ENCODE measurements at regions not wholly inside any gene's neighbourhood (a gene's known extent, or its start where the extent isn't known, plus 50 kb on each side); places are given as distances from the start of the nearest gene placed in this dataset.

DNA sequence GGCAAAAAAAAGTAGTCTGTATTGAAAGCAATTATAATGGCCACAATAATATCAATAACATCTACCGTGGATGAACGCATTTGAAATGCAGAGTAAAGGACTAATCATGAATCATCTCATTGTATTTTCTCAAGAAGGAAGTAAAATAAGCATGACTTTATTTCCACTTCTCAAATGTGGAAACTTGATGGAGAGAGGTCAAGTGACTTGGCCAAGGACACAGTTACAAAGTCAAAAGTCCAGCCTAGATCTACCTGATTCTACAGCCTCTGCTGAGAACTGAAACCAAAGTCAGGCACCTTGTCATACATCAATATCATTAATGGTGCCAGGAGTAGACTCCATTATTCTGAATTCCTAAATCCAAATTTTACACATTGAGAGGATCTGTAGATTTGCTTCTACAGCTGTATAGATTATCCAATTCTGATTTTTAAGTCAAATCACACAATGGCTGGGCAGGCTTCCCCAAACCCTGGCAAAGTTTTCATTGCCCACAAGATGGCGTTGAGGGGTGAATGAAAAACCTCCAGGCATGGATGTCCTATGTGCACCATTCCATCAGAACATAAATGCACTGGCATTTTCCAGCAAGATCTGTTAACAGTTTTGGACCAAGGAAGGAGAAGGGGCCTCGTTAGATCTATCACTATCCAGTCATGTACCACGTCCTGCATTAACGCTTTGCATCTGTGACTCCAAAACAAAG, 423.1 kb downstream of the MAFB start:
- no peak for DNase-seq

DNA sequence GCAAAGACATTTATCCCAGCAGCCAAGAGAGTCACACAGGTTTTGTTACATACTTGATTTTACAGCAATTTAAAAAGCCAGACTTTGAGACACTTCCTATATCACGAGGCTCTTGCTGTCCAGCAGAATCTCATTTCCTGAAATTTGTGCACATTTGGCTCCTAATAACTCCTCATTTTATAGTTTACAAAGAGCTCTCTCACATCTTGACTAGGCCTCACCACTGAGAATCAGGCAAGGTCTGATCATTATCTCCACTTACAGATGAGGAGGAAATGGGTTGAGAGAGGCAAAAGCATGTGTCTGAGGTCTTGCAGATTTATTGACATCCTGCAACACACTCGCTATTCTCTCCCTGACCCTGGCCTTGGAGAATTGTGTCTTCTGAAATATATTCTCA, 426.8 kb downstream of the MAFB start:
- DNase-seq = no peak

DNA sequence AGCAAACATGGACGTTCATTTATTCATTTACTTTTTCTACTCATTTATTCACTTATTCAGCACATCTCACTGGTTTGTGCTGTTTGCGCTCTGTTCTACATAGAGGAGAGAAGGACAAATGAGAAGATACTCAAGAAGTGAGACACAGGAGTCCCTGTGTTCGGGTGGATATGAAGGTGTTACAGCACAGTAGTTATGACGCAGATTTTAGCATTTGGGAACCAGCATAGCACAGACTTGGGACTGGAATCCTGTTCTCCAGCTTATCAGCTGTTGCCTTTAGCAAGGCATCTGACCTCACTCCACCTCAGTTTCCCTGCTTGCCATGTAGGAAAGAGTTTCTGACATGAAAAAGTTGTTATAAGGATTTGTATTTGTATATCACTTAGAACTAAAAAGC, 430.1 kb downstream of the MAFB start:
- no peak for DNase-seq

DNA sequence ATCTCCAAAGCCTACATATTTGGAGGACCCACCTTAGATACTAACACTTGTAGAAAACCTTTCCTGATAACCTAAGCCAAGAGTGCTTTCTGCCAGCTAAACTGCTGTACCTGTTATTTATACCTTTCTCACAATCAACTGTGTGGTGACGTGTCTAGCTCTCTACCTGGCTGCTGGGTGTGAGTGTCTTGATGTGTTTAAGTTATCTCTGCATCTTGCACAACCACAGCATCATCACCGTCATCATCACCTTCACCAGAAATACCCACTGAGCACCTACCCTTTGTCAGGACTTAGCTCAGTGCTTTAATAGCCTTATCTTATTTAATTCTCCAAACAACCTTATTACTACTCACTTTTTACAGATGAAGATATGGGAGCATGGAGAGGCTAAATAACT, 431.3 kb downstream of the MAFB start:
- DNase-seq = no peak

DNA sequence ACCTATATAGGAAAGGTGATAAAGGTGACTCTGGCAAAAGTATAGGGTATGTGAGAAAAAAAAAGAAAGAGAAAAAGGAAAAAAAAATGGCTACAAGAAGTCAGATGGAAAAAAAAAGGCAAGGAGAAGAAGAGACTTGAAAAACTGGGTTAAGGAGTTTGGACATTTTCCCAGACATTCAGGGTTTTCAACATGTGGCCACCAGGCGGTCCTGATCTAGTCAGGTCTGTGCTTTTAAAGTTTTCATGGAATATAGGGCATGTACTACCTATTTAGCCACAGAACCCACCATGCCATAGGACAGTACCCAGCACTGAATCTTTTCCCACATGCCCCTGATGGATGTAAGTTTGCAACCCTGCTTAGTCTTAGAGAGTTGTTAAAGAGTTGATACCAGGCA, 433.7 kb downstream of the MAFB start:
- no peak for DNase-seq

DNA sequence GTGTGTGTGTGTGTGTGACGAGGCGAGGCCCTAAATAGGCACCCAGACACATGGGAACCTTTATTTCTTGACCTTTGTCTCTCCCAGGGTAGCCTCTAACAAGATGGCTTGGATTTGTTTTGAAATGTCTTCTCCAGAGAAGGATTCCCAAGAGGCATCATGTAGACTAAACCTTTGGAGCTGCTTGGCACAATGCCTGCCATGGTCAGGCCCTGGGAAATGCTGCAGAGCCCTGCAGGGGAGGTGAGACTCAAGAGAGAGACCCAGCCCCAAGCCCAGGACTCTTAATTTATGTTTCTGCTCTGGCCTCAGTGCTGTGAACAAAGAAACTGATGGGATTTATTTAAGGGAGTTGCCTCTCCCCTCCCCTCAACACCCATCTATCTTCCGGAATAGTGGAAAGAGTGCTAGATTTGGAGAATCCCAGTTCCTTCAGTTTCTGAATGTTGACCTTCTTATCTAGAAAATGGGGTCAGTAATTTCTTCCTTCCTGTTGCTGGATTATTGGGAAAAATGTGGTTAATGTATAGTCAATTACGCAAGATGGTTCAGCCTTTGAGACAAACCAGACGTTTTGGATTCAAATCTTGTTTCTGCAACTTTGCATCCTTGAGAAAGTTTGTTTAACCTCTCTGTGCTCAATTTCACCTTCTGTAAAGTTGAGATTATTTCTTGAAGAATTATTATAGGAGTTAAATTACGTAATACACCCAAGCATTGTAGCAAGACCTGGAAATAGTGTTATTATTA, 434.8 kb downstream of the MAFB start:
- no peak for DNase-seq

DNA sequence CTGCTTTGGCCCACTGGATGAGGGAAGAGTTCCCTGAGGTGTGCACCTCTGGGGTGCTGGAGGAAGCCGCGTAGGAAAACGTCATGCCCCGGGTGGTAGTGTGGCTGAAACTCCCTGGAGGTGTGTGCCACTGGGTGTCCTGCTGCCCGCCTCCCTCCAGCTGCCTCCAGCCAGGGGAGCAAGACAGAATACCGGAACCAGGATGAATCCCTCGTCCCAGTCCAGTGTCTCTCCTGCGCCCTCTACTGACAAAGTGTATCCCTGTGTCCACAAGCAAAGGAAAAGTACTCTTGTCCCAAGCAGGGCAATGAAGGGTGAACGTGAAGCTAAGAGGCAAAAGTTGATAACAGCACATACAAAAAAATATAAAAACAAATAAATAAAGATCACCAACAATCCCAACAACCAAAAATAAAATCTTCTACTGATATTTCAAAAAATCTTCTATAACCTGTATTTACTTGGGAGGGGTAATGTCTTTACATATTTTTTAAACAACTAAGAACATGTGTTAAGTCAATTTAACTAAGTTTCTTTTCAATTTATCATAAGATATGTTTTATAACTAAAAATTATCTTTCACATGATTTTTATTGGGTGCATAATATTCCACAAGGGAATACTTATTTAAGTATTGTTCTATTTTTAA, 437.6 kb downstream of the MAFB start:
- DNase-seq = no peak

DNA sequence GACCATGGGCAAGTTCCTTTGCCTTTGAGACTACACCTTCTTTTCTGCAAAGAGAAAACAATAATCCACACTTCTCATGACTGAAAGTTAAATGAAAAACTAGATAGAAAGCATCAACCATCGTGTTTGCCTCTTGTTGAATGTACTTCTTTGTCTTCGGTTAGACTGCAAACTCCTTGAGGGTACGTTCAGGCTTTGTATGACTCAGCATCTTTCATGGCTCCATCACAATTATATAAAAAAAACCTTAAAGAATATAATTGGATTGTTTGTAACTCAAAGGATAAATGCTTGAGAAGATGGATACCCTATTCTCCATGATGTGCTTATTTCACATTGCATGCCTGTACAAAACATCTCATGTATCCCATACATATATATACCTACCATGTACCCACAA, 439.2 kb downstream of the MAFB start:
- DNase-seq = no peak

DNA sequence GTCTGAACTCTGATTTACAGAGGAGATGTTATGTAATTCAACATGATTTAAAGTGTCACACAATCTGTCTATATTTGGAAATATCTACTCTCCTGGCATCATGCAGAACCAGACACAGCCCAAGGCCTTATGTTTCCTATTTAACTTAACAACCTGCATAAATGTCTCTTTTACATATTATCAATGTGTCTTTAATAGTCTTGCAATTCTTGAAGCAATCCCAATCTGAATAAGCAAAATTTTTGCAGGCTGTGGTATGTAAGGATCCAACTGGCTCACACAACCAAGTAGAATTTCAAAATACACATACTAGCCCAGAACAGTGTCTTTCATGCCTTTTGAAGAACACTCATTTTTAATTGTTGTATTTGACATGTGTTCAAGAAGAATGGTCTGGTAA, 443.2 kb downstream of the MAFB start:
- DNase-seq = no peak

DNA sequence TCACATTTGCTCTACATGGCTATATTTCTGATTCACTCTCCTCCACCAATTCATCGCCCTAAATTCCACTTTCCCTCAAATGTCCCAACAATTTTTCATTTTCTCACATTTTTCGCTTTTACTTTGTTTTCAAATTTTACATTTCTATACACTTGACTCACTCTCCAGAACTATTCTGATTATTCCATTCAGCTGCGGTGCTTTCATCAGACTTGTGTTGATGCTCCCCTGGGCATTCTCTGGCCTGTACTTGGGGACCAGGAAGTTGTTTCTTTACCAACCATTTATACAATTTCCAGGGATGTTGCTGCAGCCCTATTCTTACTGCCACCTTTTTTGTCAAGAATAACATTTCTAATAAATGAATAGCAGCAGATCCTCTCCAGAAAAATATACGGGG, 444.8 kb downstream of the MAFB start:
- no peak for DNase-seq

DNA sequence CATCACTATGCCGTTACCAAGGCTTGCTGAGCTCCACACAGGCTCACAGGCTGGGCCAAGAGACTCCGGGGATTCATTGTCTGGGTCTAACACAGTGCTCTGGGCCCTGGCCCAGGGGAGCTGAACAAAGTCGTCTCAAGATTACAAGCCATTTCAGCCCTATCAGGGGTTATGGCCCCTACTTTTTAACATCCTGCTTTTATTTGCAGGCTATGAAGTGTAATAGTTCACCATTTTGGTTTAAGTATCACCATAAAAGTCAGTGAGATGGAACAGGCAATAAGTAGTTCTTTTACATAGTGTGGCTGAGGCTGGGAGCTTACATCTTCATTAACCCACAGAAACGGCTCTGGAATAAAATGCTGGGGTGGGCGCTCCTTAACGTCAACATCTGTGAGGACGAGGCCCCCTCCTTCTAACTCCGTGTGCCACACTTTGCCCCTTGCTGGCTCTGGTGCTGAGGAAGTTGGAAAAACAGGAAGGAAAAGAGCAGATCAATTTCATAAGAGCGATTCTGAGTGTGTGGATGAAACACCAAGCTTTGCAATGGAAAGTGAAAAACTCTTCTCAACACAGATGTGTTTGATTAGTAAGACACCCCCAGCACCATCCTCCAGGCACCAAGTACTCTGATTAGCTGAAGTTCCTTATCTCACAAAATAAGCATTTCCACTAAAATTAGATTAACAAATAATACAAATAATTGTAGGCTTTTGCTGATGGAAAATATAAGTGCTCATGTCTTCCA, 447.3 kb downstream of the MAFB start:
- DNase-seq = no peak

DNA sequence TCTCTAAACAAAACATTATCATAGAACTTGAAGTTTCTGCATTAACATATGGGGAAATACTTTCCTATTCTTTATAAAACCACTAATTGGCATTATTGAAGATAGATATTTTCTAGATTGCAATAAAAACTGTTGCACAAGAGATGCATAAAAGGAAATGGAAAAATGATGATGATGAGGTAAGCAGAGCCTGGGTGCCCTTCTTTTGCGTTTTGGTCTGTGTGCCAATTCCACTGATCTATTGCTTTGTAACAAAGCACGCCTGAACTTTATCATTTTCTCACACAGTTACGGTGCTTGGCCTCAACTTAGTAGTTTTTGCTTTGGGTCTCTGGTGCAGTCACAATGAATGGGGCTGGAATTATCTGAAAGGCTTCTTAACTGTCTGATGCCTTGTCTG, 450.5 kb downstream of the MAFB start:
- DNase-seq = no peak

DNA sequence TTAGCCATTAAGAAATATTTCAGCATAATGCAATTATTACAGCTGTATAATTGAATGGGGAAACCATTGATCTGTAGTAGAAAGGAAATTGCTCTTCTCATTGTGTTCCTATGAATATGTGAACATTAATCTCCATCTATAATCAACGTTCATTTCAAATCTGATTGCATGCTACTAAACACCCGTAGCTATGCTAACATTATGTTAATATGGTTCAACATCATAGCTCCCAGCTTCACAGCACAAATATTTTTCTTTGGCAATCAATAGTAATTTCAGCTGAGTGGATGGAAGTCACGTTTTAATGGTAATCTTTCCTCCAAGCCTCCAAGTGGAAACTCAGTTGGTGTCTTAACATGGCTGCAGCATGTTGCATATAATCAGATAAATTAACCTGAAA, 454.4 kb downstream of the MAFB start:
- DNase-seq = no peak

DNA sequence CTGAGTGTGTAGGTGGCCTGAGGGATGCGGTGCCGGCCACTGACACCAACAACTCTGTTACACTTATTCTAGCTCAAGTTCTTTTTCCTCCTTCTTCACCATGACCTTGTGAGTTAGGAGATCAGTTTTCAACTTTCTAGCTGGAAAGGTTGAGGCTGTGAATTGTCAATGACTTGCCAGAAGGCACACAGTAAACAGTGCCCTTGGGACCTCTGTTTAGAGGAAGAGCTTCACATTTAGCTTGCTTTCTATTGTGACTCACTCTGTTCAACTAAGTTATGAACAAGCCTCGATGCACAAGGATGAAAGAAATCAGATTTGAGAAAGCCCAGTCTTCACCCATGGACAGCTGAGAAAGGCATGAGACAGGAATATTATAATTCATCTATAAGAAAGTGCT, 455.6 kb downstream of the MAFB start:
- no peak for DNase-seq

DNA sequence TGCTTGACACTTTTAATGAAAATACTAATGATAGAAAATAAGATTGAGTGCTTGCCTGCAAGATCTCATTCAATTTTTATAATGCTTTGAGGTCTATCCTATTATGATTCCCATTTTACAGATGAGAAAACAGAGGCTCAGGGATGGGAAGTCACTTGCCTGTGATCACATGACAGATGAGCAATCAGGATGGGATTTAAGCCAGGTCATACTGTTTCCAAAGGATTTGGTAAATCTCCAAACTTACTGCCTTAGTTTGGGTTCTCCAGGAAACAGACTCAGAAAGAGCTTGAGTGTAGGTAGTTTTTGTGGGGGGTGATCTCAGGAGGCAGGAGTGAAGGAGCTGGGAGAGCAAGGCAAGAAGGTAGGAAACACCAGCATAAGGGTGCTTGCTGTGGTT, 456.3 kb downstream of the MAFB start:
- no peak for DNase-seq

DNA sequence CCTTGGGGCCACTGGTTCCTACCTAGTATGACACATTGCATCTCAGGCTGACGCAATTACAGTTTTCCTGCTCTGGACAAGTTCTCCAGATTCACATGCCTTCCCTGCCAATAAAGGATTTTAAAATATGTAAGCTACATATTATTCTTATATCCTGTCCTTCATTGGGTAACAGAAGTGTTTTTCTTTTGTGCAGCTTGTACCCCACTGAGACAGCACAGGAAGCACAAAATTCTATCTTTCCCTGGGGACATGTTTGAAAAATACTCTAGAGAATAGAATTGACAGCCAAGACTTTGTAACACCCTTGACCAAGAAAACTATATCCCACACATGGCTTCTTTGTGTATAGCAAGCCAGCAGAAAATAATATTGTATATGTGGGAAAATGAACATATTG, 456.8 kb downstream of the MAFB start:
- DNase-seq = no peak

DNA sequence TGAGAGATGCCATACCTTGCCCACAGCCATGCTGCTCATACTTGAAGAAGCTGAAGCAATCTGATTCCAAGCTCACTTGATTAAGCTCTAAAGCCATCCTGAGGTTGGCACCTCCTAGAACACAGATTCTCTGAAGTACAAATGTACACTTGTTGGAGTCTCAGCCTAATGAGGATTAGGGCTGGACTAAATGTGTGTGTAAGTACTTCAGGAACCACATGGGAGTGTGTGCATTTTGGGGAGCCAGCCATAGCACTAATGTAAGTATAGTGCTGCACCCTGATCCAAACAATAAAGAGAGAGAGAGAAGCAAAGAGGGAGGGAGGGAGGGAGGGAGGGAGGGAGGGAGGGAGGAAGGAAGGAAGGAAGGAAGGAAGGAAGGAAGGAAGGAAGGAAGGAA, 458.6 kb downstream of the MAFB start:
- DNase-seq = no peak

DNA sequence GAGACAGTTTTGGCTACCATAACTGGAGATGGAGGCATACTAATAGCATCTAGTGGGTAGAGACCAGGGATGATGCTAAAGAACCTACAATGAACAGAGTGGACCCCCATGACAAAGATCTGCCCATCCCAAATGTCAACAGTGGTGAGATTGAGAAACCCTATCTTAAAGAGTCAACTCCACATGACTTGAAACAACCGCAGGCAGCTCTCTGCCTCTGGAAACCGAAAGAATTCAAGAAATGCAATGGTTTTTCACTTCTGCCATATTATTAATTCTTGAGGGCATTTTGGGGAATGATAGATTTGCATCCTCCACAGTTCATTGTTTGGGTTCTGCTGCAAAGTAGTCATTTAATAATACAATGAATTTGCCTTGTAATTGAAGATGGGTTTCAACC, 463.4 kb downstream of the MAFB start:
- DNase-seq = no peak

DNA sequence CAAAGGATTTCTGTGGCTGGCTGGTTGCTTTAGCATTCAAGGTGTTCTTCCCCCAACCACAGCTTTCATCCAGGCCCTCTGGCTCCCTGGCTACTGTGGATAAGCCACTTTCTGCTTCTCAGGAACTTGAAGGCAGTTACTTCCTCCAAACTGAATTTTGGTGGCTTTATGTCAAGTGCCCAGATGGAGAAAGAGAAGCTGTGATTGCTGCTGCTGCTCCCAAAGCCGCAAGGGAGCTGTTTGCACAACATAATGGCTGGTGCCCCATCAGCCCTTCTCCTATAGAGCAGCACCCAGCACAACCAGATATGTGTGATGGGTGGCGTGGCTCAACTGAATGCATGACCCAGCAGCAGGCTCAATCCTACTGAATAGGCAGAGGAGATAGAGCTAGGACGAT, 465.2 kb downstream of the MAFB start:
- no peak for DNase-seq

DNA sequence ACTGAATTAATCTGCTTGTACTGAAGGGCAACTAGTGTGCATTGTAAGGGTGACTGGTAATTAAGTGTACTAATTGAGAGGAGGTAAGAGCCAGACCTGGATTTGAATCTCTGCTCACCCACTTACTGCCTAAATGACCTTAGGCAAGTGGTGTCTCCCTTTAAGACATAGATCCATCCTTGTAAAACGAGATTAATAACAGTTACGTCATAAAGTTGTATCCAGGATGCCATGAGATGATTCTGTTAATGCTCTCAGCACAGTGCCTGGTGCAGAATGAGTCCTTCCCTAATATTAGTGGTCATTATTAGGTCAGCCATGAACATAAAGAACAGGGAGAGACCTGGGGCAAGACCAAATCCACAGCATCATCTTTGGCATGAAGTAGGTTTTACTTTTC, 470.1 kb downstream of the MAFB start:
- no peak for DNase-seq

DNA sequence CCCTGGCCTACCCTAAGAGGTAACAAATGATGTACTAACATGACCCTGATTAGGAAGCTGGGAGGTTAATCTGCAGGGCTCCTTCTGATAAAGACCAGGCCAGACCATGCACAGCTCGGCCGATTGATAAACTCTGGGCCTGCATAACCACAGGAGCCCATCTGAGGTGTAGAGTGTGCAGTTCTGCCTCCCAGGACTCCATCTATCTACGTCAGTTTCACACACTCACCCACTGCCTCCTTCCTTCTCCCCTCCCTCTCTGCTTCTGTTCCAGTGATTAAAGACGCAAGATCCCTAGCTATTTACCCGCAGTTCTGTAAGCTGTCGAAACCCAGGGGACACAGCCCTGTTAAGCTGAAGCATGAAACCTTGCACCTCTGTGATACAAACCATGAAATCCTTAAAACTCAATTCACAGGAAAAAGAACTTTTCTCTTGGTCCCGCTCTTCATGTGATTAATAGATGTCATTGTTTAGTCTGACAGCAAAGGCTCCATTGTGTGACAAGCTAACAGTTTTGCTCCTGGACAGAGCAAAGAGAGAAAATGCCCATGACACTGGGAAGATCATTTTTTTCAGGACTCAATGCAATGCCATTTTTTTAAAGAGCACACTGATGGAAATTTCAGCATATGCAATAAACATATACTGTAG, 470.6 kb downstream of the MAFB start:
- DNase-seq = no peak

DNA sequence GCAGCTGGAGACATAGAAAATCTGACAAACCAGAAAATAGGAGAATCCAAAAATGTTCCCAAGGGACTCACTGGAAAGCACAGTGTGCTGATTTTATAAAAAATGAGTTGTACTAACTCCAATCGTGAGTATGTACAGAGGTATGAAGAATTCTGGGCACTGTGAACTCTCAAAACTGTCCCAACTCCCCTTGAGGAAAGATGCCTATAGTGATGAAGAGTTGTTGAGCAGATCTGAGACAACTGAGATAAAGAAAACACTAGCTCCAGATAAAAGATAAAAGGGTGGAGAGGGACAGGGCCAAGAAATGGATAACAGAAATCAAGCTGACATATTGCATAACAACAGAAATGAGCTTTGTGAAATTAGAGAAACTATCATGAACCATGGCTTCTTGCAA, 481.4 kb downstream of the MAFB start:
- DNase-seq = no peak

DNA sequence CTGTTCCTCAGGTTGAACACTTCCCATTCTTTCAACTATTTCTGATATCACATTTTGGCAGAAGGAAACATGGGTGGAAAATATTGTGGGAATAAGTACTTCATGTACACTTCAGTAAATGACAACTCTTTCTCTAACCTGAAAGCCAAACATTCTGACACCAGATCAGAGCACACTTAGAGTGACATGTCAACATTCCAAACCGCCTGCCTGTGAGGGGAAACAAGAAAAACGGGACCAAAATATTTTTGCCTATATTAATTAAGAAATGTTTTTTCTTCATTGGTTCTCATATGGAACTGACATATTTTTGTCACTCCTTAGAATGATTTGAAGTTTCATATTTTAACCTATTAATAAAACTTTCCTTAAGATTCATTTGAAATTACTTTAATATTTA, 483.1 kb downstream of the MAFB start:
- no peak for DNase-seq

All from effector CD4-positive, alpha-beta T cell (primary cell).